Ascending aorta (tissue), 2 donors: ENCODE measurements at regions not wholly inside any gene's neighbourhood (a gene's known extent, or its start where the extent isn't known, plus 50 kb on each side); places are given as distances from the start of the nearest gene placed in this dataset.

Experiments
- DNase-seq, 2 donors: peaks; one replicate each; pipeline ENCODE4 v3.0.0-alpha.2; 2019; ENCODE audit warnings: low spot score in 2 of 2
- H3K27ac ChIP-seq, 2 donors: fragments of 200-600 bp; sonication (generic); one replicate each; pipeline ENCODE4 v1.5.1; 2016 to 2017; ENCODE audit warnings: mild to moderate bottlenecking in 1 of 2
- H3K27me3 ChIP-seq: fragments of 200-600 bp; sonication (generic); one replicate; pipeline ENCODE4 v1.5.1; 2017
- H3K36me3 ChIP-seq, 2 donors: fragments of 200-600 bp; sonication (generic); one replicate each; pipeline ENCODE4 v1.5.1; 2016
- H3K4me1 ChIP-seq, 2 donors: fragments of 200-600 bp; sonication (generic); one replicate each; pipeline ENCODE4 v1.5.1; 2016 to 2017; ENCODE audit warnings: mild to moderate bottlenecking in 1 of 2
- H3K4me3 ChIP-seq, 2 donors: fragments of 200-600 bp; sonication (generic); one replicate each; pipeline ENCODE4 v1.5.1; 2016 to 2017; ENCODE audit warnings: mild to moderate bottlenecking in 1 of 2
- H3K9me3 ChIP-seq, 2 donors: fragments of 200-600 bp; sonication (generic); one replicate each; pipeline ENCODE4 v1.5.1; 2016
- intact Hi-C: fragments of 100-400 bp; cut with DNase I; formaldehyde crosslinking; loops from one replicate; pipeline ENCODE4 v1.15.1; 2023
- TF ChIP-seq, protein P1 (sequence below), 3 experiments: fragments of 200-600 bp in 2 of 3; fragments of 450-650 bp in 1 of 3; sonication (generic) in 2 of 3; IDR thresholded peaks; one replicate each; pipeline ENCODE4 v1.5.1; 2016 to 2019; ENCODE audit warnings: antibody characterized with exemption in 3 of 3, mild to moderate bottlenecking in 1 of 3, moderate library complexity in 1 of 3

DNA sequence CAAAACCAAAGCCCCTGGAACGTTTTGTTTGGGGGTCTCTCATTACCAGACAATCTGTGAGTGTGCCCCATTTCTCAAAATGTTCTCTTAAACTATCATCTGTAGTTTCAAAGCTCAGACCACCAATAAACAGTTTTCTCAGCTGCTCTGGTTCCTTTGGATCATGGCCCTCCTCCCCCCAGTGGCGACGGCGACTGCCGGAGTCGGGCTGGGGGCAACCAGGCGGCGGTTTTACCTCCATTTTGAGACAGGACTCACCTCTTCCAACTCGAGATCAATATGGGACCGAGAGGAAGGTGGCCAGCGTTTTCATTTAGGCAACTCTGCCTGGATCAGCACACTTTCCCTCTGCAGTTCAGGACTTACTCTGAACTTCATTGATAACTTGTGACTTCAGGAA, 141.5 kb upstream of the ZNF32 start:
- Histone ChIP-seq H3K27ac (no peak overlapping the region), H3K36me3 (no peaks in the 10 kb centered on the region), H3K27me3 (no peaks in the 10 kb centered on the region), H3K4me1 (peaks cover 0 to 4% of the 10 kb centered on the region in 2 donors), H3K9me3 (no peaks in the 10 kb centered on the region), H3K4me3 (no peak overlapping the region)
- TF ChIP-seq, protein P1, sequence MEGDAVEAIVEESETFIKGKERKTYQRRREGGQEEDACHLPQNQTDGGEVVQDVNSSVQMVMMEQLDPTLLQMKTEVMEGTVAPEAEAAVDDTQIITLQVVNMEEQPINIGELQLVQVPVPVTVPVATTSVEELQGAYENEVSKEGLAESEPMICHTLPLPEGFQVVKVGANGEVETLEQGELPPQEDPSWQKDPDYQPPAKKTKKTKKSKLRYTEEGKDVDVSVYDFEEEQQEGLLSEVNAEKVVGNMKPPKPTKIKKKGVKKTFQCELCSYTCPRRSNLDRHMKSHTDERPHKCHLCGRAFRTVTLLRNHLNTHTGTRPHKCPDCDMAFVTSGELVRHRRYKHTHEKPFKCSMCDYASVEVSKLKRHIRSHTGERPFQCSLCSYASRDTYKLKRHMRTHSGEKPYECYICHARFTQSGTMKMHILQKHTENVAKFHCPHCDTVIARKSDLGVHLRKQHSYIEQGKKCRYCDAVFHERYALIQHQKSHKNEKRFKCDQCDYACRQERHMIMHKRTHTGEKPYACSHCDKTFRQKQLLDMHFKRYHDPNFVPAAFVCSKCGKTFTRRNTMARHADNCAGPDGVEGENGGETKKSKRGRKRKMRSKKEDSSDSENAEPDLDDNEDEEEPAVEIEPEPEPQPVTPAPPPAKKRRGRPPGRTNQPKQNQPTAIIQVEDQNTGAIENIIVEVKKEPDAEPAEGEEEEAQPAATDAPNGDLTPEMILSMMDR (IDR thresholded peaks at IDR 0.05), result no peak
- intact Hi-C loops, result no loop called here
- no peak for DNase-seq

DNA sequence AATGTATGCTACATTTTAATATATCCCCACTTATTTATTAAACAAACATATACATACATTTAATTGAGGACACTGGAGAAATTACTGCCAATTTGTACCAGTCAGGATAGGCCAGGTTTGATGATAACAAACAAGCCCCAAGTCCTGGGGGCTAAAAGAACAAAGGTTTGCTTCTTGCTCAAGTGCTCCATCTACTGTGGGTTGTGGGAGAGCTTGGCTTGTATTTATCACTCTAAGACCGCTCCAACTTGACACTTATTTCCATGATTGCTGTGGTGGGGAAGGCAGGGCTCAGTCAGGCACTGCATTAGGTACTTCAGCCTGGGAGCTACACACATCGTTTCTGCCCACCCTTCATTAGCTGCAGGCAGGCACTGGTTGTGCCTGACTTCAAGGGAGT, 136.6 kb upstream of the ZNF32 start:
- TF ChIP-seq, protein P1 (IDR thresholded peaks at IDR 0.05), result no peak
- H3K9me3 ChIP-seq, result no peaks in the 10 kb centered on the region
- no peak overlapping the region for H3K27ac ChIP-seq
- intact Hi-C loops, result no loop called here
- H3K4me3 ChIP-seq, result no peak overlapping the region
- peaks cover 3 to 8% of the 10 kb centered on the region in 2 donors for H3K4me1 ChIP-seq
- no peak for DNase-seq
- H3K27me3 ChIP-seq, result no peaks in the 10 kb centered on the region
- no peaks in the 10 kb centered on the region for H3K36me3 ChIP-seq

DNA sequence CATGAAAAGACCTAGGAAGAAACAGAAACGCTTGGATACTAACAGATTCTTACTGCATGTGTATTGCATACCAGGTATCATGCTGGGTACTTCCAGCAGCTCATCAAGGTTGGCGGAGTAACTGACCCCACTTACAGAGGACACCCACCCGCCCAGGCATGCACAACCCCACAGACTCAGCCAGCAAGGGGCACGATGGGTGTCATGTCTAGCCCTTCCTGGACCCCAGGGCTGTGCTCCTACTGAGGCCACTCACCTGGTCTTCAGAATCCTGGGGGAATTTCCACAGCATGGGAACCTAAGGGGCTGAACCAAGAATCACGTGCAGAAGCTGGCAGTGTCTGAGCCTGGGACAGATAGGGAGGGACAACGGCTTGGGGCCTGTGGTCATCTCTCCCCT, 134.1 kb upstream of the ZNF32 start:
- intact Hi-C loops, result no loop called here
- DNase-seq, result no peak
- H3K27me3 ChIP-seq, result no peaks in the 10 kb centered on the region
- H3K4me3 ChIP-seq, result no peak overlapping the region
- no peak overlapping the region for H3K27ac ChIP-seq
- H3K9me3 ChIP-seq, result no peaks in the 10 kb centered on the region
- H3K36me3 ChIP-seq, result no peaks in the 10 kb centered on the region
- H3K4me1 ChIP-seq, result peaks cover 3 to 8% of the 10 kb centered on the region in 2 donors
- TF ChIP-seq, protein P1 (IDR thresholded peaks at IDR 0.05), result no peak

DNA sequence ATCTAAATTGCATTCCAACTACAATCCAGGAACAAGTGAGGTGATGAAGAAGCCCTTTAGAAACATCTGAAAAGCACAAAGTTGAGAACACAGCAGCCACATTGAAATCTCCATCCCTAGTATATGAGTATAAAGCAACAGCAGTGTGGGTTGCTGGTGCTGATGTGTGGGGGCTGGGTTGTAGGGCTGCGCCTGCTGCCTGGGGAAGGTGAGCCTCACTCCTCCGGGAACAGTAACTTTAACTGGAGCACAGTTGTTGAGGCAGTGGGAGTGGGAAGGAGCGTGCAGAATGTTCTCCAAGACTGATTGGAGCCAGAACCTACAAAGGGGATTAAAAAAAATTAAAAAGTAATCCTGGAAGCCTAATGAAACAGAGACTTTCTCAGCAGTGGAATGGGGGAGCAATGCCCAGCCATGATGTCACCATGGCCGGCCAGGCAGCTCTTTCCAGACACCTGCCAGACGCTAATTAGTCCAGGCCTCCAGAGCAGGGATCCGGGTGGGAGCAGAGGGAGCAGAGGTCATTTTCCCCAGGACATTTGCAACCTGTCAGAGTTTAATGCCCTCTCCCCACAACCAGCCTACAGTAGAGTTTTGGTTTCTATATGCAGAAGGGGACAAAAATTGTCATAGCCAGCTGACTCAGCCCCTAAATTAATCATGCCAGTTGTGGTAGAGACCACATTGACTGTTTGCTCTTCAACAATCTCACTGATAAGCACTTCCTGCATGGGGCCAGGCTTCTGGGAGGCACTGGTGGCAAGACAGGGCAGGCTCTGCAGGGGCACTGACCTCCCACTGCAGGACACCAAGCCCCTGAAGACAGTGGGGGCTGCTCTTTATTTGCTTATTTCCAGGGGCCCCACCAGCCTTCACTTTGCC, 133.0 kb upstream of the ZNF32 start:
- H3K27me3 ChIP-seq, result no peaks in the 10 kb centered on the region
- no peaks in the 10 kb centered on the region for H3K9me3 ChIP-seq
- no peak overlapping the region for H3K4me3 ChIP-seq
- H3K27ac ChIP-seq, result no peak overlapping the region
- no peak for DNase-seq
- no peaks in the 10 kb centered on the region for H3K36me3 ChIP-seq
- peaks cover 3 to 8% of the 10 kb centered on the region in 2 donors for H3K4me1 ChIP-seq
- intact Hi-C loops, result no loop called here
- TF ChIP-seq, protein P1 (IDR thresholded peaks at IDR 0.05), result no peak

DNA sequence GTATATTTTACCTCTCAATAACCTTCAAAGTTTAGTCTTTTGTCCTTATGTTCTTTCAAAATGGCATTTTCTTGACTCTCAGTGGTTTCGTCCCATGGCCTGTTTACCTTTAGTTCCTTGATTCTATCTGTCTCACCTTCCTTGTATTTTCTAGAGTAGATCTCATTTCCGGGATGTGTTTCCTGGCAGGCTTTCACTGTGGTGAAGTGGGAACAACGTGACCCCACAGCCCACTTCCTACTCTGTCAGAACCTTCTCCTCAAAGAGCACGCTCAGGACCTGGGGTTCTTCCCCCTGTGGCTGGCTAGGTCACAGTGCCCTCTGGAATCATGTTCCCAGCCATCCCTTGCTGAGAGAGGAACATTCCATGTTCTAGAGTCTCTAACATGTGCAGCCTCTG, 129.9 kb upstream of the ZNF32 start:
- DNase-seq, result no peak
- H3K4me1 ChIP-seq, result peaks cover 3 to 8% of the 10 kb centered on the region in 2 donors
- TF ChIP-seq, protein P1 (IDR thresholded peaks at IDR 0.05), result no peak
- H3K36me3 ChIP-seq, result no peaks in the 10 kb centered on the region
- no peaks in the 10 kb centered on the region for H3K27me3 ChIP-seq
- no peak overlapping the region for H3K27ac ChIP-seq
- H3K4me3 ChIP-seq, result no peak overlapping the region
- no peaks in the 10 kb centered on the region for H3K9me3 ChIP-seq
- intact Hi-C loops, result no loop called here
